Neural cell (in vitro differentiated cells): ENCODE measurements at regions not wholly inside any gene's neighbourhood (a gene's known extent, or its start where the extent isn't known, plus 50 kb on each side); places are given as distances from the start of the nearest gene placed in this dataset.
"Not testable (repeated sequence)": the region's sequence is repeated elsewhere in the genome, so short reads cannot be mapped to it uniquely, and the experiment has no call there.

Experiments used
- H2AFZ ChIP-seq: fragments of 200-600, 300-800 bp; sonication (generic), shearing (Covaris generic); 2 replicates; pipeline ENCODE4 v1.6.0; 2014; ENCODE audit warnings: low read depth, mild to moderate bottlenecking, antibody characterized with exemption, low read length, moderate library complexity
- H3F3A ChIP-seq: fragments of 200-600 bp; shearing (Covaris generic); 2 replicates; pipeline ENCODE4 v1.6.1; 2016; ENCODE audit warnings: mild to moderate bottlenecking, moderate library complexity, mixed read lengths, antibody characterized with exemption, low read length; ENCODE audit not compliant: insufficient read depth, poor library complexity, severe bottlenecking
- H3K27ac ChIP-seq: fragments of 200-600, 300-800 bp; sonication (generic), shearing (Covaris generic); 2 replicates; pipeline ENCODE4 v1.5.1; 2014; ENCODE audit warnings: mild to moderate bottlenecking, low read length, moderate library complexity
- H3K27me3 ChIP-seq: fragments of 300-800, 200-600 bp; sonication (generic), shearing (Covaris generic); 2 replicates; pipeline ENCODE4 v1.6.0; 2014; ENCODE audit warnings: mild to moderate bottlenecking, low read depth, low read length, moderate library complexity; ENCODE audit not compliant: insufficient read depth
- H3K36me3 ChIP-seq: fragments of 300-800, 200-600 bp; sonication (generic), shearing (Covaris generic); 2 replicates; pipeline ENCODE4 v1.5.1; 2014; ENCODE audit warnings: mild to moderate bottlenecking, antibody characterized with exemption, low read length, moderate library complexity; ENCODE audit not compliant: insufficient read depth
- H3K4me2 ChIP-seq: fragments of 300-800, 200-600 bp; sonication (generic), shearing (Covaris generic); 2 replicates; pipeline ENCODE4 v1.6.0; 2014; ENCODE audit warnings: mild to moderate bottlenecking, low read length
- H3K4me3 ChIP-seq: fragments of 300-800, 200-600 bp; sonication (generic), shearing (Covaris generic); 2 replicates; pipeline ENCODE4 v1.5.1; 2014; ENCODE audit warnings: mild to moderate bottlenecking, low read length, moderate library complexity
- H3K79me2 ChIP-seq: fragments of 200-600 bp; shearing (Covaris generic); replicated peaks from 2 replicates; pipeline ENCODE4 v1.6.0; 2014; ENCODE audit warnings: mild to moderate bottlenecking, low read length, moderate library complexity; ENCODE audit not compliant: insufficient read depth
- H3K9ac ChIP-seq: fragments of 300-800, 200-600 bp; sonication (generic), shearing (Covaris generic); 2 replicates; pipeline ENCODE4 v1.6.1; 2016; ENCODE audit warnings: mild to moderate bottlenecking, low read length, mixed read lengths
- H3K9me2 ChIP-seq: fragments of 200-600 bp; shearing (Covaris generic); 2 replicates; pipeline ENCODE4 v1.6.1; 2016; ENCODE audit warnings: mild to moderate bottlenecking, low read length, mixed read lengths; ENCODE audit not compliant: insufficient read depth
- H3K9me3 ChIP-seq: fragments of 200-600, 300-800 bp; sonication (generic), shearing (Covaris generic); 2 replicates; pipeline ENCODE4 v1.6.1; 2016; ENCODE audit warnings: mild to moderate bottlenecking, mixed run types, low read length, moderate library complexity, mixed read lengths
- H4K20me1 ChIP-seq: fragments of 200-600 bp; shearing (Covaris generic); 2 replicates; pipeline ENCODE4 v1.6.1; 2016; ENCODE audit warnings: mild to moderate bottlenecking, mixed run types; ENCODE audit not compliant: insufficient read depth
- CTCF ChIP-seq: fragments of 450-650 bp; IDR thresholded peaks from 2 replicates; pipeline ENCODE4 v1.5.1; 2014; ENCODE audit warnings: antibody characterized with exemption, mild to moderate bottlenecking, moderate library complexity; ENCODE audit not compliant: poor library complexity, severe bottlenecking
- EP300 ChIP-seq: fragments of 450-650 bp; conservative IDR thresholded peaks from 2 replicates; pipeline ENCODE4 v1.6.1; 2014; ENCODE audit warnings: antibody characterized with exemption, mild to moderate bottlenecking, moderate library complexity; ENCODE audit not compliant: poor library complexity, severe bottlenecking
- EZH2 ChIP-seq: fragments of 200-600, 300-800 bp; shearing (Covaris generic), sonication (generic); IDR thresholded peaks from 2 replicates; pipeline ENCODE4 v1.6.1; 2014; ENCODE audit warnings: antibody characterized with exemption, low read length, borderline replicate concordance, mild to moderate bottlenecking; ENCODE audit not compliant: insufficient read depth, poor library complexity, severe bottlenecking
- MXI1 ChIP-seq: fragments of 450-650 bp; conservative IDR thresholded peaks from 2 replicates; pipeline ENCODE4 v1.6.1; 2014; ENCODE audit warnings: antibody characterized with exemption, mild to moderate bottlenecking; ENCODE audit not compliant: poor library complexity, severe bottlenecking
- POLR2AphosphoS5 ChIP-seq: IDR thresholded peaks from 2 replicates; pipeline ENCODE4 v1.6.1; 2012
- RAD21 ChIP-seq: fragments of 450-650 bp; conservative IDR thresholded peaks from 2 replicates; pipeline ENCODE4 v1.6.1; 2014; ENCODE audit warnings: antibody characterized with exemption, mild to moderate bottlenecking, moderate library complexity
- SMC3 ChIP-seq: fragments of 450-650 bp; conservative IDR thresholded peaks from 2 replicates; pipeline ENCODE4 v1.6.1; 2014; ENCODE audit warnings: antibody characterized with exemption, mild to moderate bottlenecking, moderate library complexity; ENCODE audit not compliant: poor library complexity
- TAF1 ChIP-seq: IDR thresholded peaks from 2 replicates; pipeline ENCODE4 v1.6.1; 2012; ENCODE audit warnings: low read depth
- TF ChIP-seq, protein P1 (sequence below): IDR thresholded peaks from 2 replicates; pipeline ENCODE4 v1.6.1; 2012; ENCODE audit warnings: borderline replicate concordance

- Histone ChIP-seq H3F3A (no peaks in the 10 kb centered on the region), H3K27ac (no peak overlapping the region), H2AFZ (no peak overlapping the region), H3K4me3 (no peak overlapping the region), H3K9ac (no peak overlapping the region), H3K9me3 (no peaks in the 10 kb centered on the region), H4K20me1 (no peaks in the 10 kb centered on the region), H3K27me3 (no peaks in the 10 kb centered on the region), H3K9me2 (no peaks in the 10 kb centered on the region), H3K79me2 (no peaks in the 10 kb centered on the region), H3K4me2 (no peak overlapping the region), H3K36me3 (no peaks in the 10 kb centered on the region)
- TF ChIP-seq POLR2AphosphoS5 (no peak), EZH2 (no peak), TAF1 (no peak), EP300 (no peak), RAD21 (no peak), CTCF (no peak), SMC3 (no peak), MXI1 (no peak)
- TF ChIP-seq, protein P1, sequence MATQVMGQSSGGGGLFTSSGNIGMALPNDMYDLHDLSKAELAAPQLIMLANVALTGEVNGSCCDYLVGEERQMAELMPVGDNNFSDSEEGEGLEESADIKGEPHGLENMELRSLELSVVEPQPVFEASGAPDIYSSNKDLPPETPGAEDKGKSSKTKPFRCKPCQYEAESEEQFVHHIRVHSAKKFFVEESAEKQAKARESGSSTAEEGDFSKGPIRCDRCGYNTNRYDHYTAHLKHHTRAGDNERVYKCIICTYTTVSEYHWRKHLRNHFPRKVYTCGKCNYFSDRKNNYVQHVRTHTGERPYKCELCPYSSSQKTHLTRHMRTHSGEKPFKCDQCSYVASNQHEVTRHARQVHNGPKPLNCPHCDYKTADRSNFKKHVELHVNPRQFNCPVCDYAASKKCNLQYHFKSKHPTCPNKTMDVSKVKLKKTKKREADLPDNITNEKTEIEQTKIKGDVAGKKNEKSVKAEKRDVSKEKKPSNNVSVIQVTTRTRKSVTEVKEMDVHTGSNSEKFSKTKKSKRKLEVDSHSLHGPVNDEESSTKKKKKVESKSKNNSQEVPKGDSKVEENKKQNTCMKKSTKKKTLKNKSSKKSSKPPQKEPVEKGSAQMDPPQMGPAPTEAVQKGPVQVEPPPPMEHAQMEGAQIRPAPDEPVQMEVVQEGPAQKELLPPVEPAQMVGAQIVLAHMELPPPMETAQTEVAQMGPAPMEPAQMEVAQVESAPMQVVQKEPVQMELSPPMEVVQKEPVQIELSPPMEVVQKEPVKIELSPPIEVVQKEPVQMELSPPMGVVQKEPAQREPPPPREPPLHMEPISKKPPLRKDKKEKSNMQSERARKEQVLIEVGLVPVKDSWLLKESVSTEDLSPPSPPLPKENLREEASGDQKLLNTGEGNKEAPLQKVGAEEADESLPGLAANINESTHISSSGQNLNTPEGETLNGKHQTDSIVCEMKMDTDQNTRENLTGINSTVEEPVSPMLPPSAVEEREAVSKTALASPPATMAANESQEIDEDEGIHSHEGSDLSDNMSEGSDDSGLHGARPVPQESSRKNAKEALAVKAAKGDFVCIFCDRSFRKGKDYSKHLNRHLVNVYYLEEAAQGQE: no peak
Observed at GRCh38 chr13:37504251-37504650, 94.3 kb downstream of the POSTN start.

DNA sequence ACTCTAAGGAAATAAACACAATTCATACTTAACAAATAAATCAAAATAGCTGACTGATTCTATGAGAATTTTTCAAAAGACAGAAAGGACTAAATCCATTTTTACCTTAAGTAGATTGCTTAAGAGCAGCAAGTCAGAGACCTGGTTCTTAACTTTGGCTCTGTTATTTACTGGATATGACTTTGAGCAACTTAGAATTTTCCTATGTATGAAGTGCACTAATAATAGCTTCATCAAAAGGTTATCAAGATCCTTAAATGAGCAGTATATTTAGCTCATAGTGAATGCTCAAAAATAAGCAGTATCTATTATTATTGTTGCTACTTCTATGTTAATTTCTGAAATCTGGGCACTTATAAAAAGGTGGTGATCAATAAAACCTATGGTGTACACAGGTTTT, 95.3 kb downstream of the POSTN start:
- H3K9ac ChIP-seq: no peak overlapping the region
- H3K36me3 ChIP-seq: no peaks in the 10 kb centered on the region
- no peak overlapping the region for H3K4me2 ChIP-seq
- H3K79me2 ChIP-seq: no peaks in the 10 kb centered on the region
- H4K20me1 ChIP-seq: no peaks in the 10 kb centered on the region
- no peak overlapping the region for H3K4me3 ChIP-seq
- no peak overlapping the region for H3K27ac ChIP-seq
- H3K9me3 ChIP-seq: no peaks in the 10 kb centered on the region
- H3K9me2 ChIP-seq: no peaks in the 10 kb centered on the region
- no peaks in the 10 kb centered on the region for H3F3A ChIP-seq
- H3K27me3 ChIP-seq: no peaks in the 10 kb centered on the region
- TF ChIP-seq RAD21 (no peak), SMC3 (no peak), EP300 (no peak), TAF1 (no peak), MXI1 (no peak), POLR2AphosphoS5 (no peak), EZH2 (no peak), CTCF (no peak)
- TF ChIP-seq, protein P1: no peak
- H2AFZ ChIP-seq: no peak overlapping the region

DNA sequence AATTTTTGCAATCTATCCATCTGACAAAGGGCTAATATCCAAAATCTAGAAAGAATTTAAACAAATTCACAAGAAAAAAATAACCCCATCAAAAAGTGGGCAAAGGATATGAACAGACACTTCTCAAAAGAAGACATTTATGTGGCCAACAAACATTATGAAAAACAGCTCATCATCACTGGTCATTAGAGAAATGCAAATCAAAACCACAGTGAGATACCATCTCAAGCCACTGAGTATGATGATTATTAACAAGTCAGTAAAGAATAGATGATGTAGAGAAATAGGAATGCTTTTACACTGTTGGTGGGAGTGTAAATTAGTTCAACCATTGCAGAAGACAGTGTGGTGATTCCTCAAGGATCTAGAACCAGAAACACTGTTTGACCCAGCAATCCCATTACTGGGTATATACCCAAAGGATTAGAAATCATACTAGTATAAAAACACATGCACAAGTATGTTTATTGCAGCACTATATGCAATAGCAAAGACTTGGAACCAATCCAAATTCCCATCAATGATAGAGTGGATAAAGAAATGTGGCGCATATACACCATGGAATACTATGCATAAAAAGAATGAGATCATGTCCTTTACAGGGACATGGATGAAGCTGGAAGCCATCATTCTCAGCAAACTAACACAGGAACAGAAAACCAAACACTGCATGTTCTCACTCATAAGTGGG, 96.1 kb downstream of the POSTN start:
- H3K36me3 ChIP-seq, H3F3A ChIP-seq, H2AFZ ChIP-seq, H3K27ac ChIP-seq, H3K9me2 ChIP-seq, H4K20me1 ChIP-seq, H3K79me2 ChIP-seq, H3K27me3 ChIP-seq, H3K9ac ChIP-seq, H3K4me3 ChIP-seq, H3K4me2 ChIP-seq, H3K9me3 ChIP-seq: not testable (repeated sequence)
